HepG2 (cell line): ENCODE measurements at regions not wholly inside any gene's neighbourhood (a gene's known extent, or its start where the extent isn't known, plus 50 kb on each side); places are given as distances from the start of the nearest gene placed in this dataset.
A peak's percentile ranks its signal among the peaks of the same experiment; 100 is the strongest.

Source experiments
- ATAC-seq: fragments of 200-7000 bp; cut with Tn5 transposase; 3 replicates; pipeline ENCODE4 v1.9.1; 2020; ENCODE audit warnings: mild to moderate bottlenecking, moderate library complexity
- BruUV-seq: library from RNA; stranded (reverse); fragments of 400-500 nt; replicated peaks from 2 replicates; lab custom pipeline; 2021; lab: Mats Ljungman, UMichigan
- CTCF ChIA-PET: fragments of 300-600 bp; formaldehyde crosslinking; extraction: SDS; loops from one replicate; lab custom pipeline; 2021; ENCODE audit warnings: low total read pairs, inconsistent platforms, low intra/inter-chr PET ratio; lab: Yijun Ruan, JAX
- POLR2A ChIA-PET: fragments of 350-600 bp; sonication (Branson Sonifier 250); formaldehyde crosslinking; loops from one replicate; lab custom pipeline; 2020; ENCODE audit warnings: antibody characterized with exemption, inconsistent platforms; lab: Yijun Ruan, JAX
- DNase-seq: peaks from one replicate; pipeline ENCODE4 v3.0.0-alpha.2; 2015; ENCODE audit warnings: low spot score
- FAIRE-seq: peaks from 3 replicates; lab custom pipeline; 2011; peaks lifted over from hg19 to GRCh38; lab: Jason Lieb, UNC
- H2AFZ ChIP-seq: one replicate; pipeline ENCODE4 v1.6.1; 2011; ENCODE audit warnings: low read length, inconsistent platforms
- H3K27ac ChIP-seq: fragments of 300-600 bp; 3 replicates; pipeline ENCODE4 v1.8.0; 2011; ENCODE audit warnings: mixed run types, mild to moderate bottlenecking, mixed read lengths, low read length, inconsistent platforms; ENCODE audit not compliant: insufficient read depth; ENCODE audit errors: extremely low read length
- H3K27me3 ChIP-seq, 2 experiments: fragments of 200-600 bp in 1 of 2; 2 replicates in 1 of 2; 3 replicates in 1 of 2; pipeline versions ENCODE4 v1.6.0 to v1.8.0; 2011; ENCODE audit warnings: low read length in 2 of 2, mild to moderate bottlenecking in 2 of 2, moderate library complexity in 2 of 2, inconsistent platforms in 1 of 2; ENCODE audit not compliant: insufficient read depth in 2 of 2, control insufficient read depth in 1 of 2
- H3K36me3 ChIP-seq, 2 experiments: fragments of 200-600 bp in 1 of 2; replicated peaks in 1 of 2; 2 replicates in 1 of 2; 3 replicates in 1 of 2; pipeline versions ENCODE4 v1.5.1 to v1.8.0; 2011; ENCODE audit warnings: low read length in 2 of 2, inconsistent platforms in 1 of 2; ENCODE audit not compliant: insufficient read depth in 2 of 2, control insufficient read depth in 1 of 2
- H3K4me1 ChIP-seq: 2 replicates; pipeline ENCODE4 v1.5.1; 2012; ENCODE audit warnings: low read length, inconsistent platforms; ENCODE audit not compliant: insufficient read depth
- H3K4me2 ChIP-seq: 2 replicates; pipeline ENCODE4 v1.6.0; 2011; ENCODE audit warnings: low read depth, low read length, inconsistent platforms
- H3K4me3 ChIP-seq, 3 experiments: fragments of 200-600 bp in 1 of 3; sonication (generic), shearing (Covaris generic) in 1 of 3; replicated peaks in 1 of 3; 2 replicates each; pipeline ENCODE4 v1.5.1; 2011 to 2016; ENCODE audit warnings: low read length in 3 of 3, inconsistent platforms in 2 of 3, low read depth in 2 of 3, mild to moderate bottlenecking in 2 of 3, control low read depth in 1 of 3, mixed read lengths in 1 of 3; ENCODE audit not compliant: insufficient read depth in 1 of 3
- H3K79me2 ChIP-seq: one replicate; pipeline ENCODE4 v1.6.1; 2011; ENCODE audit warnings: low read length, inconsistent platforms; ENCODE audit not compliant: insufficient read depth
- H3K9ac ChIP-seq: 2 replicates; pipeline ENCODE4 v1.6.0; 2011; ENCODE audit warnings: mild to moderate bottlenecking, low read depth, low read length, inconsistent platforms; ENCODE audit not compliant: insufficient read depth
- H3K9me3 ChIP-seq: 2 replicates; pipeline ENCODE4 v1.5.1; 2012; ENCODE audit warnings: mild to moderate bottlenecking, low read length
- H4K20me1 ChIP-seq: 2 replicates; pipeline ENCODE4 v1.6.0; 2011; ENCODE audit warnings: inconsistent platforms, mild to moderate bottlenecking, low read length, moderate library complexity; ENCODE audit not compliant: insufficient read depth
- HINFP ChIP-seq: sonication (generic); formaldehyde crosslinking; IDR thresholded peaks from 2 replicates; pipeline ENCODE4 v1.4.0; 2020; ENCODE audit warnings: low read depth, mild to moderate bottlenecking, missing genetic modification reagents
- KAT2B ChIP-seq: fragments of 150-350 bp; IDR thresholded peaks from 2 replicates; pipeline ENCODE4 v1.6.1; 2014; ENCODE audit warnings: low read depth, low read length, borderline replicate concordance
- MAFK ChIP-seq, 2 experiments: IDR thresholded peaks in 1 of 2; conservative IDR thresholded peaks in 1 of 2; 2 replicates each; pipeline ENCODE4 v1.6.1; 2011; ENCODE audit warnings: improper control_type of control experiment in 2 of 2, low read length in 2 of 2
- MLLT10 ChIP-seq: sonication (generic); formaldehyde crosslinking; IDR thresholded peaks from 2 replicates; pipeline ENCODE4 v1.4.0; 2020; ENCODE audit warnings: missing genetic modification reagents
- MXD1 ChIP-seq: sonication (generic); formaldehyde crosslinking; IDR thresholded peaks from 2 replicates; pipeline ENCODE4 v1.4.0; 2020; ENCODE audit warnings: mild to moderate bottlenecking, missing genetic modification reagents
- TAF1 ChIP-seq: sonication (generic); formaldehyde crosslinking; IDR thresholded peaks from 2 replicates; pipeline ENCODE4 v1.4.0; 2020; ENCODE audit warnings: missing genetic modification reagents
- ZFP36L2 ChIP-seq: sonication (generic); formaldehyde crosslinking; IDR thresholded peaks from 2 replicates; pipeline ENCODE4 v1.4.0; 2020; ENCODE audit warnings: missing genetic modification reagents
- ZNF598 ChIP-seq: sonication (generic); formaldehyde crosslinking; IDR thresholded peaks from 2 replicates; pipeline ENCODE4 v1.5.1; 2020; ENCODE audit warnings: mild to moderate bottlenecking, missing genetic modification reagents, borderline replicate concordance
- ZNF710 ChIP-seq: sonication (generic); formaldehyde crosslinking; IDR thresholded peaks from 2 replicates; pipeline ENCODE4 v1.5.0; 2020; ENCODE audit warnings: mild to moderate bottlenecking, missing genetic modification reagents, borderline replicate concordance
- ZNF75D ChIP-seq: sonication (generic); formaldehyde crosslinking; IDR thresholded peaks from 2 replicates; pipeline ENCODE4 v1.8.1; 2023; ENCODE audit warnings: missing genetic modification reagents, mild to moderate bottlenecking, borderline replicate concordance
- ZNF891 ChIP-seq: sonication (generic); formaldehyde crosslinking; IDR thresholded peaks from 2 replicates; pipeline ENCODE4 v1.5.0; 2020; ENCODE audit warnings: mild to moderate bottlenecking, missing genetic modification reagents
- ZZZ3 ChIP-seq: sonication (generic); formaldehyde crosslinking; IDR thresholded peaks from 2 replicates; pipeline ENCODE4 v1.4.0; 2020; ENCODE audit warnings: missing genetic modification reagents, mild to moderate bottlenecking, borderline replicate concordance
- WGBS: methylation state at CpG from one replicate; pipeline ENCODE4 v1.1.6; 2017; ENCODE audit warnings: low lambda C conversion rate; 5-methylcytosine and 5-hydroxymethylcytosine counted together
- in situ Hi-C: cut with HindIII; loops from 2 replicates; pipeline ENCODE4 v1.10.0; 2017; ENCODE audit warnings: low pct_unique_long_range_greater_than_20kb; ENCODE audit not compliant: extremely low pct_ligation_motif_present
- intact Hi-C: fragments of 100-400 bp; cut with micrococcal nuclease; formaldehyde crosslinking; loops from one replicate; pipeline ENCODE4 v1.10.0; 2022; ENCODE audit not compliant: unreplicated experiment
- TF ChIP-seq, protein P1 (sequence below): sonication (generic); formaldehyde crosslinking; IDR thresholded peaks from 2 replicates; pipeline ENCODE4 v1.4.0; 2020; ENCODE audit warnings: missing genetic modification reagents
- TF ChIP-seq, protein P2 (sequence below): IDR thresholded peaks from 2 replicates; pipeline ENCODE4 v1.6.1; 2016
- TF ChIP-seq, protein P3 (sequence below): IDR thresholded peaks from 2 replicates; pipeline ENCODE4 v1.6.1; 2016; ENCODE audit warnings: mild to moderate bottlenecking

DNA sequence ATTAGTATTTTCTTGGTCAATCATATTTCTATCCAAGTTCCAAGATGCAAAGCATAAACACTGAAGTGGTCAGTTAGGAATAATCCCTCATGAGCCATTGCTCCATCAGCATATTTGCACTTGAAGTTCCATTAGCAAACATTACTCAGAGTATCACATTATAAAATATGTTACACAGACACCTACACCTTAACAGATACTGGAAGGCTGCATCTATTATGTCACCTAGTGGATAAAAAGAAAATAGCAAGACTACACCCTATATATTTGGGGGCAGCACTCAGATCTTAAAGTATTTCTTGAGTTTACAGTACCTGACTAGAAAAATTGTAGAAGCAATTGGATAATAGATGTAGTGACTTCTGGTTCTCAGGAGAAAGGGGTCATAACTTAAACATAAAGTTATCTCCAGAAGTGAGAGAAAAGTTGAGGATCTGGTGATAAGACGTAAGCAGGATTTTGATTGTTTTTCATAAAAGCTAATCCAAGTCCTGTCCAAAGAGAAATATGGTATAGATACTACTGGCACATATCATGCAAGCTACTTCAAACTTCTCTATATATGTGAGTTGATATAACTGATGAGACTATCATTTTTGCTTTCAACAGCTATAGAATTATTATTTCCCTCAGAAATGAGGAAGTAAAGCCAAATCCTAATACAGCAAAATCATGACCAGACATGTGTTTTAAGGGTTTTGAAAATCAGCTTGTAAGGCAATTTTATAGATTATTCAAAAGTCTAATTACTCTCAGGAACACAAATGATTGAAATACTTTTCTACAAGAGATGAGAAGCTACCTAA, 422.2 kb downstream of the GBE1 start (continued):
- no peak for TF ChIP-seq HINFP (CRISPR knock-in tag)
- TF ChIP-seq MLLT10 (CRISPR knock-in tag), result no peak
- no peak for TF ChIP-seq TAF1
- TF ChIP-seq MAFK (conservative IDR thresholded peaks at IDR 0.05 in 1 of 2, IDR thresholded peaks at IDR 0.05 in 1 of 2; ENCODE audit: low read length in 2 of 2), result peak in 1 of 2 experiments; percentile 34; a peak in 1 of 4 replicates

- Histone ChIP-seq H3K36me3 (no peaks in the 10 kb centered on the region), H3K27me3 (no peaks in the 10 kb centered on the region), H2AFZ (no peak overlapping the region), H3K79me2 (no peaks in the 10 kb centered on the region), H3K9ac (no peak overlapping the region), H3K9me3 (no peaks in the 10 kb centered on the region), H3K27ac (no peak overlapping the region), H4K20me1 (no peaks in the 10 kb centered on the region), H3K4me3 (no peak overlapping the region), H3K4me1 (no peaks in the 10 kb centered on the region), H3K4me2 (no peak overlapping the region)
- CTCF ChIA-PET, result no interaction called here
- intact Hi-C loops, result loop anchor here (10.0 kb wide), 1 partner anchor 552 kb away; no protein-coding TSS in a partner anchor
- POLR2A ChIA-PET, result no interaction called here
- FAIRE-seq (no peak), DNase-seq (no peak), ATAC-seq (no peak)
- no TSS peak for BruUV-seq
- 9% methylated on average over 4 of the region's 4 CpGs for WGBS
- in situ Hi-C loops, result loop anchor here (10.0 kb wide), 1 partner anchor 122 kb away; no protein-coding TSS in a partner anchor
- no peak for TF ChIP-seq MXD1 (CRISPR knock-in tag)
- TF ChIP-seq, protein P1, sequence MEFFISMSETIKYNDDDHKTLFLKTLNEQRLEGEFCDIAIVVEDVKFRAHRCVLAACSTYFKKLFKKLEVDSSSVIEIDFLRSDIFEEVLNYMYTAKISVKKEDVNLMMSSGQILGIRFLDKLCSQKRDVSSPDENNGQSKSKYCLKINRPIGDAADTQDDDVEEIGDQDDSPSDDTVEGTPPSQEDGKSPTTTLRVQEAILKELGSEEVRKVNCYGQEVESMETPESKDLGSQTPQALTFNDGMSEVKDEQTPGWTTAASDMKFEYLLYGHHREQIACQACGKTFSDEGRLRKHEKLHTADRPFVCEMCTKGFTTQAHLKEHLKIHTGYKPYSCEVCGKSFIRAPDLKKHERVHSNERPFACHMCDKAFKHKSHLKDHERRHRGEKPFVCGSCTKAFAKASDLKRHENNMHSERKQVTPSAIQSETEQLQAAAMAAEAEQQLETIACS (CRISPR knock-in tag), result no peak
- no peak for TF ChIP-seq ZNF598 (CRISPR knock-in tag)
- no peak for TF ChIP-seq ZNF710 (CRISPR knock-in tag)
- TF ChIP-seq ZNF891 (CRISPR knock-in tag), result no peak
- TF ChIP-seq KAT2B, result no peak
- TF ChIP-seq, protein P2, sequence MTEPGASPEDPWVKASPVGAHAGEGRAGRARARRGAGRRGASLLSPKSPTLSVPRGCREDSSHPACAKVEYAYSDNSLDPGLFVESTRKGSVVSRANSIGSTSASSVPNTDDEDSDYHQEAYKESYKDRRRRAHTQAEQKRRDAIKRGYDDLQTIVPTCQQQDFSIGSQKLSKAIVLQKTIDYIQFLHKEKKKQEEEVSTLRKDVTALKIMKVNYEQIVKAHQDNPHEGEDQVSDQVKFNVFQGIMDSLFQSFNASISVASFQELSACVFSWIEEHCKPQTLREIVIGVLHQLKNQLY (CRISPR knock-in tag), result no peak
- no peak for TF ChIP-seq ZZZ3 (CRISPR knock-in tag)
- TF ChIP-seq ZFP36L2 (CRISPR knock-in tag), result no peak
- TF ChIP-seq, protein P3, sequence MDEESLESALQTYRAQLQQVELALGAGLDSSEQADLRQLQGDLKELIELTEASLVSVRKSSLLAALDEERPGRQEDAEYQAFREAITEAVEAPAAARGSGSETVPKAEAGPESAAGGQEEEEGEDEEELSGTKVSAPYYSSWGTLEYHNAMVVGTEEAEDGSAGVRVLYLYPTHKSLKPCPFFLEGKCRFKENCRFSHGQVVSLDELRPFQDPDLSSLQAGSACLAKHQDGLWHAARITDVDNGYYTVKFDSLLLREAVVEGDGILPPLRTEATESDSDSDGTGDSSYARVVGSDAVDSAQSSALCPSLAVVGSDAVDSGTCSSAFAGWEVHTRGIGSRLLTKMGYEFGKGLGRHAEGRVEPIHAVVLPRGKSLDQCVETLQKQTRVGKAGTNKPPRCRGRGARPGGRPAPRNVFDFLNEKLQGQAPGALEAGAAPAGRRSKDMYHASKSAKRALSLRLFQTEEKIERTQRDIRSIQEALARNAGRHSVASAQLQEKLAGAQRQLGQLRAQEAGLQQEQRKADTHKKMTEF (CRISPR knock-in tag), result no peak
- no peak for TF ChIP-seq ZNF75D (CRISPR knock-in tag)
These were observed 425.0 kb downstream of the GBE1 start for GRCh38 chr3:81336470-81336869.
